ENCODE measurements at regions not wholly inside any gene's neighbourhood (a gene's known extent, or its start where the extent isn't known, plus 50 kb on each side); places are given as distances from the start of the nearest gene placed in this dataset.

- no peak overlapping the region for H3K27ac ChIP-seq
- TF ChIP-seq ZFX (IDR thresholded peaks at IDR 0.05), result no peak
- TF ChIP-seq, protein P1, sequence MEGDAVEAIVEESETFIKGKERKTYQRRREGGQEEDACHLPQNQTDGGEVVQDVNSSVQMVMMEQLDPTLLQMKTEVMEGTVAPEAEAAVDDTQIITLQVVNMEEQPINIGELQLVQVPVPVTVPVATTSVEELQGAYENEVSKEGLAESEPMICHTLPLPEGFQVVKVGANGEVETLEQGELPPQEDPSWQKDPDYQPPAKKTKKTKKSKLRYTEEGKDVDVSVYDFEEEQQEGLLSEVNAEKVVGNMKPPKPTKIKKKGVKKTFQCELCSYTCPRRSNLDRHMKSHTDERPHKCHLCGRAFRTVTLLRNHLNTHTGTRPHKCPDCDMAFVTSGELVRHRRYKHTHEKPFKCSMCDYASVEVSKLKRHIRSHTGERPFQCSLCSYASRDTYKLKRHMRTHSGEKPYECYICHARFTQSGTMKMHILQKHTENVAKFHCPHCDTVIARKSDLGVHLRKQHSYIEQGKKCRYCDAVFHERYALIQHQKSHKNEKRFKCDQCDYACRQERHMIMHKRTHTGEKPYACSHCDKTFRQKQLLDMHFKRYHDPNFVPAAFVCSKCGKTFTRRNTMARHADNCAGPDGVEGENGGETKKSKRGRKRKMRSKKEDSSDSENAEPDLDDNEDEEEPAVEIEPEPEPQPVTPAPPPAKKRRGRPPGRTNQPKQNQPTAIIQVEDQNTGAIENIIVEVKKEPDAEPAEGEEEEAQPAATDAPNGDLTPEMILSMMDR (conservative IDR thresholded peaks at IDR 0.05), result no peak
These were observed 776.1 kb downstream of the AACS start for GRCh38 chr12:125841332-125841731.

- no peak for TF ChIP-seq ZFX (IDR thresholded peaks at IDR 0.05)
- TF ChIP-seq, protein P1 (conservative IDR thresholded peaks at IDR 0.05), result no peak
These were observed 786.9 kb downstream of the AACS start for GRCh38 chr12:125852116-125852515.

GRCh38 chr12:125852679-125853078, 787.4 kb downstream of the AACS start:
- no peak overlapping the region for H3K27ac ChIP-seq
- TF ChIP-seq, protein P1 (conservative IDR thresholded peaks at IDR 0.05), result no peak
- no peak for TF ChIP-seq ZFX (IDR thresholded peaks at IDR 0.05)

More at GRCh38 chr12:125852116-125852515, 786.9 kb downstream of the AACS start:
- H3K27ac ChIP-seq, result no peak overlapping the region

DNA sequence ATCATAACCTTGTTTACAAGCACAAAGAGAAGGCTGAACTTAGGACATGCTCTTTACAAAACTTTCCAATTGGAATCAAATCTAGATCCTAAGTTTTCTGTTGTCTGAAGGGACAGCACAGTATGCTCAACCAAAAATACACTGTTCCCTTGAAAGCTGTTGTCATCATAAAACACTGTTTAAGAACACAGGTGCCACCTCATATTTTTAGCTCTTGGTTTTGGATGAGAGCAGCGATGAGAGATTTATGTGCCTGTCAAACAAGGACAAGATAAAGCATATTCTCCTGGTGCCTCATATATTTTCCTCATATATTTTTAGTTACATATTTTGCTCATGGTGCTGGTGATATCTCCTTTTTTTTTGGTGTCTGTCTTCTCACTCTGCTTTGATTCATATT, 788.4 kb downstream of the AACS start:
- TF ChIP-seq ZFX (IDR thresholded peaks at IDR 0.05), result no peak
- TF ChIP-seq, protein P1 (conservative IDR thresholded peaks at IDR 0.05), result no peak

GRCh38 chr12:125856366-125856765, 791.1 kb downstream of the AACS start:
- no peak overlapping the region for H3K27ac ChIP-seq
- TF ChIP-seq, protein P1 (conservative IDR thresholded peaks at IDR 0.05), result no peak
- TF ChIP-seq ZFX (IDR thresholded peaks at IDR 0.05), result no peak

More for the DNA sequence above, 788.4 kb downstream of the AACS start:
- no peak overlapping the region for H3K27ac ChIP-seq

GRCh38 chr12:125856896-125857295, 791.7 kb downstream of the AACS start:
- no peak overlapping the region for H3K27ac ChIP-seq
- TF ChIP-seq, protein P1 (conservative IDR thresholded peaks at IDR 0.05), result no peak
- no peak for TF ChIP-seq ZFX (IDR thresholded peaks at IDR 0.05)

DNA sequence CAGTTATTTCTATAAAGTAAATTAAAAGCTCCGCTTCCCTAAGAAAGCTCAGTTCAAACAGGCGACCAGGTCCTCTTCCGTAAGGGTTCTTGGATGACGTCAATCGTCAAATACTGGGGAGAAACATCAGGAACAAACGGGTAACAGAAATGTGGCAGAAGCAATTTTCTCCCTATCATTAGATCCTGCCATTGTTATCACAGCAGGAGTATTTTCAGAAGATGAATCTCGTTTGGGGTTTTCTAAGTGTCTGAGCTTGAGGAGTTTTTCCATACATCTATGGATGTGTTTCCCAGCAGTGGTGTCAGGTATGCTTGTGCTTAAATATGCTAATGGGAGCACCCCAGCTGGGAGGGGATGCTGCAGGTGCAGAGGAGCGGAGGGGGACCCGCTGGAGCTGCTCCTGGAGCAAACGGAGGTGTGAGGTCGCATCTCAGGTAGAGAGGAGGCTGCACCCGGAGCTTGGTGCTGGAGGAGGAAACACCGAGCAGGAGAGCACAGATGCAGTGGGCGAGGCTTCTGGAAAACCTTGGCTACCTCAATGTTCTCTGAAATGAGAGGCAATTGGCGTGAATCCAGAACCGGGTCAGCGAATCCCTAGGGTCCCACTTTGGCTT, 795.5 kb downstream of the AACS start:
- no peak overlapping the region for H3K27ac ChIP-seq
- TF ChIP-seq, protein P1 (conservative IDR thresholded peaks at IDR 0.05), result no peak
- no peak for TF ChIP-seq ZFX (IDR thresholded peaks at IDR 0.05)
